Transverse colon (tissue), 4 donors: ENCODE measurements at regions not wholly inside any gene's neighbourhood (a gene's known extent, or its start where the extent isn't known, plus 50 kb on each side); places are given as distances from the start of the nearest gene placed in this dataset.

Experiments
- DNase-seq: peaks from one replicate; pipeline ENCODE4 v3.0.0-alpha.2; 2019
- H3K27ac ChIP-seq, 4 donors: fragments of 200-600 bp; sonication (generic); 2 replicates each; pipeline ENCODE4 v1.5.1; 2016 to 2018; ENCODE audit warnings: inconsistent platforms in 4 of 4
- H3K27me3 ChIP-seq: fragments of 200-600 bp; sonication (generic); 2 replicates; pipeline ENCODE4 v1.5.1; 2017; ENCODE audit warnings: inconsistent platforms
- H3K36me3 ChIP-seq, 4 donors: fragments of 200-600 bp; sonication (generic); 2 replicates each; pipeline ENCODE4 v1.5.1; 2017 to 2019; ENCODE audit warnings: inconsistent platforms in 4 of 4
- H3K4me1 ChIP-seq, 4 donors: fragments of 200-600 bp; sonication (generic); 2 replicates each; pipeline ENCODE4 v1.5.1; 2017 to 2020; ENCODE audit warnings: inconsistent platforms in 4 of 4
- H3K4me3 ChIP-seq, 4 donors: fragments of 200-600 bp; sonication (generic); 1 replicate in 1 of 4; 2 replicates in 3 of 4; pipeline versions ENCODE4 v1.5.1 to v1.6.1; 2017 to 2019; ENCODE audit warnings: inconsistent platforms in 4 of 4
- H3K9me3 ChIP-seq, 2 donors: fragments of 200-600 bp; sonication (generic); 2 replicates each; pipeline ENCODE4 v1.5.1; 2017 to 2019; ENCODE audit warnings: inconsistent platforms in 2 of 2
- CTCF ChIP-seq, 5 experiments: fragments of 200-600 bp in 3 of 5; fragments of 450-650 bp in 2 of 5; sonication (generic) in 3 of 5; IDR thresholded peaks; 1 replicate in 2 of 5; 2 replicates in 3 of 5; pipeline ENCODE4 v1.5.1; 2016 to 2017; ENCODE audit warnings: antibody characterized with exemption in 5 of 5, inconsistent platforms in 3 of 5, mild to moderate bottlenecking in 2 of 5, moderate library complexity in 1 of 5
- EP300 ChIP-seq: sonication (generic); formaldehyde crosslinking; IDR thresholded peaks from one replicate; pipeline ENCODE4 v1.6.1; 2017; ENCODE audit warnings: antibody characterized with exemption, low read depth
- POLR2A ChIP-seq: fragments of 450-650 bp; IDR thresholded peaks from one replicate; pipeline ENCODE4 v1.6.1; 2016; ENCODE audit warnings: antibody characterized with exemption, mild to moderate bottlenecking, moderate library complexity
- POLR2AphosphoS5 ChIP-seq, 3 donors: sonication (generic); formaldehyde crosslinking; IDR thresholded peaks; one replicate each; pipeline ENCODE4 v1.6.1; 2016; ENCODE audit warnings: antibody characterized with exemption in 3 of 3
- WGBS, 2 donors: methylation state at CpG; one replicate each; pipeline ENCODE4 v1.1.5; 2018; ENCODE audit warnings: low coverage in 1 of 2; 5-methylcytosine and 5-hydroxymethylcytosine counted together
- in situ Hi-C, 4 donors: fragments of 200-750 bp; cut with MboI; loops; one replicate each; pipeline versions ENCODE4 v1.15.0 to v1.15.1; 2017; ENCODE audit warnings: low sequenced_read_pairs in 3 of 4, low pct_ligation_motif_present in 1 of 4, low pct_unique_long_range_greater_than_20kb in 1 of 4
- intact Hi-C: fragments of 100-400 bp; cut with DNase I; formaldehyde crosslinking; loops from one replicate; pipeline ENCODE4 v1.15.1; 2023; ENCODE audit warnings: low total_unique reads

GRCh38 chr9:543478-543877, 298.0 kb upstream of the DMRT1 start:
- in situ Hi-C loops (no loop called here), intact Hi-C loops (no loop called here)
- DNase-seq: no peak
- Histone ChIP-seq H3K27ac (no peak overlapping the region), H3K36me3 (no peaks in the 10 kb centered on the region), H3K27me3 (no peaks in the 10 kb centered on the region), H3K9me3 (no peaks in the 10 kb centered on the region), H3K4me1 (peaks cover 0 to 10% (median 7%) of the 10 kb centered on the region in 4 donors), H3K4me3 (no peak overlapping the region)
- 84 to 89% methylated on average over 4 of the region's 4 CpGs for WGBS, 2 donors
- TF ChIP-seq POLR2AphosphoS5 (IDR thresholded peaks at IDR 0.05) (no peak), EP300 (no peak), POLR2A (no peak), CTCF (IDR thresholded peaks at IDR 0.05) (no peak)

GRCh38 chr9:545480-545879, 296.0 kb upstream of the DMRT1 start:
- TF ChIP-seq POLR2A: no peak
- TF ChIP-seq CTCF (IDR thresholded peaks at IDR 0.05): no peak
- Histone ChIP-seq H3K27ac (peak overlapping the region in 1 of 4 donors; percentile 65), H3K9me3 (no peaks in the 10 kb centered on the region), H3K36me3 (no peaks in the 10 kb centered on the region), H3K27me3 (no peaks in the 10 kb centered on the region), H3K4me3 (no peak overlapping the region), H3K4me1 (peaks cover 4 to 18% (median 7%) of the 10 kb centered on the region in 4 donors)
- in situ Hi-C loops (no loop called here), intact Hi-C loops (loop anchor here (5.0 kb wide), 1 partner anchor 158 kb away; no protein-coding TSS in a partner anchor)
- WGBS, 2 donors: 72% methylated on average over 7 of the region's 7 CpGs; no CpG with 5 or more reads in 1 of the 2 donors
- DNase-seq: no peak

- Histone ChIP-seq H3K9me3 (no peaks in the 10 kb centered on the region), H3K4me1 (peaks cover 4 to 18% (median 7%) of the 10 kb centered on the region in 4 donors), H3K4me3 (no peak overlapping the region), H3K27ac (peak overlapping the region; percentile 16 to 65 (median 20)), H3K27me3 (no peaks in the 10 kb centered on the region), H3K36me3 (no peaks in the 10 kb centered on the region)
- in situ Hi-C loops: no loop called here
- intact Hi-C loops: loop anchor here (5.0 kb wide), 1 partner anchor 159 kb away; no protein-coding TSS in a partner anchor
- WGBS, 2 donors: 0 to 45% methylated on average over 1 to 3 of the region's 3 CpGs
- TF ChIP-seq POLR2AphosphoS5 (IDR thresholded peaks at IDR 0.05) (no peak), CTCF (IDR thresholded peaks at IDR 0.05) (no peak), EP300 (no peak), POLR2A (no peak)
- no peak for DNase-seq
These were observed 295.3 kb upstream of the DMRT1 start for GRCh38 chr9:546235-546634.

- in situ Hi-C loops: no loop called here
- H3K27me3 ChIP-seq: no peaks in the 10 kb centered on the region
- intact Hi-C loops: loop anchor here (5.0 kb wide), 1 partner anchor 160 kb away; no protein-coding TSS in a partner anchor
- no peaks in the 10 kb centered on the region for H3K9me3 ChIP-seq
- H3K4me3 ChIP-seq: no peak overlapping the region
- no peaks in the 10 kb centered on the region for H3K36me3 ChIP-seq
- no peak for DNase-seq
- peak overlapping the region; percentile 16 to 65 (median 20) for H3K27ac ChIP-seq
- peaks cover 4 to 18% (median 7%) of the 10 kb centered on the region in 4 donors for H3K4me1 ChIP-seq
- whole genome bisulfite sequencing, 2 donors: 33 to 43% methylated on average over 1 to 3 of the region's 3 CpGs
- TF ChIP-seq POLR2A (no peak), EP300 (no peak), CTCF (IDR thresholded peaks at IDR 0.05) (peak in 3 of 5 experiments; percentile 21 to 33 (median 32)), POLR2AphosphoS5 (IDR thresholded peaks at IDR 0.05) (peak in 1 of 3 donors; percentile 17)
These were observed 294.7 kb upstream of the DMRT1 start for GRCh38 chr9:546797-547223.
